ENCODE measurements at regions not wholly inside any gene's neighbourhood (a gene's known extent, or its start where the extent isn't known, plus 50 kb on each side); places are given as distances from the start of the nearest gene placed in this dataset.

DNA sequence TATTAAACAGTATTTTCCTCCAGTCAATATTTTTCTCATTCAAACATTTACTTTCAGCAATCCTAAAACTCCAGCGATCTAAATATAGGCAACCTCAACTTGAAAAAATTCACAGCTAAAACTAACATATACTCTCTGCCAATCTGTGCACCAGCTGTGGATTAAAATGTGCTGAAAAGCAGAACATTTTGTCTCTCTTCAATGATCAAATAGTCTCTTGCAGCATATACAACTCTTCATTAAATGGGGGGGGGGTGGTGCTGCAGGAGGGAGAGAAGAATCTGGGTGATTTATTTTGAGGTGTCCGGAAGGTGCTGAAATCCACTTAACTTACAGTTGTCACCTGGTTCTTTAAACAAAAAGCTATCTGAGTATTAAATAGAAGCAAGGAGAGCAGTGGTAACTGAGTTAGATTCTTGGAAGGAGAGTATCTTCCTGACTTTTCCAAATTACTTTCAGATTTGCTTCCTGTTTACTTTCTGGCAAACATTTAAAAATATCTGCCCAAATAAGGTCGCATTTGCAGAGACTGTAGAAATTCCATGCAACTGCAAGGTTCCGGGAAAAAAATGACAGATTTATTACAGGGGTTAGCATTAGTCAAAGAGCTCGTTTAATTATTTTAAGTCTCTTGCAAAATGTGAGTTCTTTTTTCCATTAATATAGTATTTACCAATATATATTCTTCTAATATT is 904.7 kb upstream of the ACVR2A start:
- WGBS, 3 donors, result 19 to 38% (median 36%) methylated on average over 5 of the region's 5 CpGs
- H3K27ac ChIP-seq (ENCODE audit: low read depth, low read length), result no peak overlapping the region

GRCh38 chr2:146934921-146935320 is 909.9 kb upstream of the ACVR2A start:
- 71 to 76% (median 76%) methylated on average over 1 of the region's 1 CpG for WGBS, 3 donors

DNA sequence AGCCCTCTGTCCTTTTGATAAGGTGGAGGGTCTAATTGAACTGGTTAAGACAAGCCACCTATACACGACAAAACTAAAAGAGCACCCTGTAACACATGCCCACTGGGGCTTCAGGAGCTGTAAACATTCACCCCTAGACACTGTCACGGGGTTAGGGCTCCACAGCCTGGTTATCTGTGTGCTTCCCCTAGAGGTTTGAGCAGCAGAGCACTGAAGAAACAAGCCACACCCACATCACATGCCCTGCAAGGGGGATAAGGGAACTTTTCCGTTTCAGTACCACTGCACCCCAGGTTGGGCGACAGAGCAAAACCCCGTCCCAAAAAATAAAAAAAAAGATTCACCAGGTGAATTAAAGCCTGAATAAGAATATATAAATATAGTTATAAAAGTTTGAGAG is 913.7 kb upstream of the ACVR2A start:
- no peak overlapping the region for H3K27ac ChIP-seq (ENCODE audit: low read depth, low read length)
- 69 to 82% (median 76%) methylated on average over 5 of the region's 5 CpGs for WGBS, 3 donors

More at GRCh38 chr2:146934921-146935320, 909.9 kb upstream of the ACVR2A start:
- no peak overlapping the region for H3K27ac ChIP-seq (ENCODE audit: low read depth, low read length)

DNA sequence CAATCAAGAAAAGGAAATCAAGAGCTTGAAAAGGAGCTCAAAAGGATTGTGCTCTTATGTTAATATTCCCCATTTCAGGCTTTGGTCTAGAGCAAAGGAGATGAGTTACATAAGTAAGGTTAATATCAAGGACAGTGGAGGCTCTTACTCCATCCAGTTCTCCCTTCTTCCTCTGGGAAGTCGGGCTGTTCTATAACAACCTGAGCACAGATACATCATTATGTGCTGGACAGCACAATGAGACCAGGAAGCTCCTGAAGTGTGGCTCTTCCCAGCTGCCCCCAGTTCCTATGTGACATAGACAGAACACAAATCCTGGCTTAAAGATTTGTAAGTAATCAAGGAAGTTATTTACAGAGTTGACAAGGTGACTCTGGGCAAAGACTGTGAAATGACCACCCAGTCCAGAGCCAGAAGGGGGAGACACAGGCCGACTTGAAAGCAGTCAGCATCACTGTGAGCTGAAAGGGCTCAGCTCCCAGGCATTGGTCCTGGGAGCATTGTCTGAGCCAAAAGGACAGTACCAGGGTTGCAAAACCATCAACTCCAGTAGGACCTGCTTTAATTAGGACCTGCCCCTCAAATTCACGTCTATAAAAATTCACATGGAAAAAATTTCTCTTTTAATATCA is 917.6 kb upstream of the ACVR2A start:
- no peak overlapping the region for H3K27ac ChIP-seq (ENCODE audit: low read depth, low read length)
- 20 to 40% (median 31%) methylated on average over 3 of the region's 3 CpGs for WGBS, 3 donors

DNA sequence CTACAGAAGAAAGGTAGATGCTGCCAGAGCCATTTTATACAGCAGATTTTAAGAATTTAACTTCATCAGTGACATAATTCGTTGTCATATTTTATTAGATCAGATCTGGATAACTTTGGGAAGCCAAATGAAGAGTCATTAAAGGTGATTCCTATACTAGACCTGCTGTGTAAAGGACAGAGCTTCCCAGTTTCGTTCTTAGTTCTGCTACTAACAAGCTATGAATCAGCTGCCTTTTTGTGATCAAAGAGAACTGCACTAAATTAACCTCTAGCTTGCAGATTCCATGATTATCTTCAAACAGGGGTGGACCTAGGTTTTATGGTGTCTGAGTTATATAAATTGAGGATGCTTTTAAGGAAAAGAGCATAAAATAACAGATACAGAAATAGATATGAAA is 926.5 kb upstream of the ACVR2A start:
- WGBS, 3 donors, result 61 to 79% (median 65%) methylated on average over 2 of the region's 2 CpGs
- H3K27ac ChIP-seq (ENCODE audit: low read depth, low read length), result no peak overlapping the region

- H3K27ac ChIP-seq (ENCODE audit: low read depth, low read length), result no peak overlapping the region
- WGBS, 3 donors, result 35 to 63% (median 49%) methylated on average over 1 of the region's 1 CpG
Measured at GRCh38 chr2:146917431-146918042, 927.3 kb upstream of the ACVR2A start.

GRCh38 chr2:146916914-146917313 is 927.9 kb upstream of the ACVR2A start:
- H3K27ac ChIP-seq (ENCODE audit: low read depth, low read length), result no peak overlapping the region
- WGBS, 3 donors, result 86 to 89% (median 86%) methylated on average over 7 of the region's 7 CpGs

DNA sequence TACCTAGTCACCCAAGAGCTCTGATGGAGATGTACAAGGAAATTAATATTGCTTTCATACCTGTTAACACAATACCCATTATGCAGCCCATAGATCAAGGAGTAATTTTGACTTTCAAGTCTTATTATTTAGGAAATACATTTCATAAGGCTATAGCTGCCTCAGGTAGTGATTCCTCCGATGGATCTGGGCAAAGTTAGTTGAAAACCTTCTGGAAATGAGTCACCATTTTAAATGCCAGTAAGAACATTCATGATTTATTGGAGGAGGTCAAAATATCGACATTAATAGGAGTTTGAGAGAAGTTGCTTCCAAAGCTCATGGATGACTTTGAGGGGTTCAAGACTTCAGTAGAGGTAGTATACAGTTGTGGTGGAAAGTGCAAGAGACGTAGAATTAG is 931.4 kb upstream of the ACVR2A start:
- no peak overlapping the region for H3K27ac ChIP-seq (ENCODE audit: low read depth, low read length)
- 80 to 93% (median 88%) methylated on average over 3 of the region's 3 CpGs for WGBS, 3 donors

GRCh38 chr2:146912536-146912935 is 932.3 kb upstream of the ACVR2A start:
- H3K27ac ChIP-seq (ENCODE audit: low read depth, low read length), result no peak overlapping the region
- 49 to 57% (median 50%) methylated on average over 3 of the region's 3 CpGs for WGBS, 3 donors

DNA sequence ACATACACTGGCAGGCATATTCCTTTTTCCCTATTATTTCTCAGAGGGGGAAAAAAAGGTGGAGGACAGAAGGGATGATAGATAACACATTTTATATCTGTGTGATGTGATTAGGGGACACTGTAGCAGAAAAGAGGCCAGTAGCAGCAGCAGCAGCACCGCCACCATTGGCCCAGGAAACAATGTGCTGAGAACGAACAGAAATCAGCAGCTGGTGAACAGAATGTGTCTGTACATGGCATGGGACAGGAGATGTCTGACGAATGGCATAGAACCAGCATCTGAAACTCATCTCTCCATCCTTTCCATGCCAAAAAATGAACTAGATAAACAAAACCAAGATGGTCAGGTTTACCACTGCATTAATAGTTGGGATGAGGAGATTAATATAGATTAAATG is 936.1 kb upstream of the ACVR2A start:
- no peak overlapping the region for H3K27ac ChIP-seq (ENCODE audit: low read depth, low read length)
- 71 to 89% (median 83%) methylated on average over 3 of the region's 3 CpGs for WGBS, 3 donors

- H3K27ac ChIP-seq (ENCODE audit: low read depth, low read length), result no peak overlapping the region
- WGBS, 3 donors, result 17 to 29% (median 20%) methylated on average over 1 of the region's 1 CpG
Measured at GRCh38 chr2:146898083-146898482, 946.7 kb upstream of the ACVR2A start.

GRCh38 chr2:146894514-146894913 is 950.3 kb upstream of the ACVR2A start:
- 47 to 88% (median 81%) methylated on average over 1 of the region's 1 CpG for WGBS, 3 donors
- H3K27ac ChIP-seq (ENCODE audit: low read depth, low read length), result no peak overlapping the region

- 42 to 57% (median 56%) methylated on average over 5 of the region's 5 CpGs for WGBS, 3 donors
- H3K27ac ChIP-seq (ENCODE audit: low read depth, low read length), result no peak overlapping the region
Measured at GRCh38 chr2:146893500-146894041, 951.3 kb upstream of the ACVR2A start.

DNA sequence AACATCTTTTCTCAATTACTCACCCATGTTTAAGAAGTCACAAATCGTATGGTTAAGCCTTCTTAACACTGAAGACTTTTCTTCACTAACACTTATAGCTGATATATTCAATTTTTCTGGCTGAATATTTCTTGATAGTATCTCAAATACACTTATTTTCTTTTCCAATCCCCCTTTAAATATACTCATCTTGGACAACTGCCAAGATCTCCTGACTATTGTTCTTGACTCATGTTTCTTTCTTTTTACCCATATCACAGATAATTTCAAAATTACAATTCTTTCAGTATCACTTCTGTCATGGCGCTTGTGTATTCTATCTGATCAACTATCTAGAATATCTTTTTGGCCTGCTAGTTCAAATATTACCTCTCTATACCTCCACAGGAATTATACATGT is 954.3 kb upstream of the ACVR2A start:
- 84 to 90% (median 89%) methylated on average over 2 of the region's 2 CpGs for WGBS, 3 donors
- H3K27ac ChIP-seq (ENCODE audit: low read depth, low read length), result no peak overlapping the region

DNA sequence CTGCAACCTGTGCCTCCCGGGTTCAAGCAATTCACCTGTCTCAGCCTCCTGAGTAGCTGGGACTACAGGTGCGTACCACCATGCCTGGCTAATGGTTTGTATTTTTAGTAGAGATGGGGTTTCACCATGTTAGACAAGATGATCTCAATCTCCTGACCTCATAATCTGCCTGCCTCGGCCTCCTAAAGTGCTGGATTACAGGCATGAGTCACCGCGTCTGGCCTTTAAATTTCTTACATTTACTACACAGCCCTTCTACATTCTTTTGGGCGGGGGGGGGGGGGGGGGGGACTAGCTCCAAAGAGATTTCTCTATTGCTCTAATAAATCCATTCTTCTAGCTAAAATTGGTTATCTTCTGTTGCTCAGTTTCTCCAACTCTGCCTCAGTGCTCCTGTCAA is 964.9 kb upstream of the ACVR2A start:
- no peak overlapping the region for H3K27ac ChIP-seq (ENCODE audit: low read depth, low read length)
- 87 to 92% (median 89%) methylated on average over 6 of the region's 6 CpGs for WGBS, 3 donors

GRCh38 chr2:146874260-146874658 is 970.6 kb upstream of the ACVR2A start:
- H3K27ac ChIP-seq (ENCODE audit: low read depth, low read length), result no peak overlapping the region
- 29 to 48% (median 37%) methylated on average over 4 of the region's 4 CpGs for WGBS, 3 donors

DNA sequence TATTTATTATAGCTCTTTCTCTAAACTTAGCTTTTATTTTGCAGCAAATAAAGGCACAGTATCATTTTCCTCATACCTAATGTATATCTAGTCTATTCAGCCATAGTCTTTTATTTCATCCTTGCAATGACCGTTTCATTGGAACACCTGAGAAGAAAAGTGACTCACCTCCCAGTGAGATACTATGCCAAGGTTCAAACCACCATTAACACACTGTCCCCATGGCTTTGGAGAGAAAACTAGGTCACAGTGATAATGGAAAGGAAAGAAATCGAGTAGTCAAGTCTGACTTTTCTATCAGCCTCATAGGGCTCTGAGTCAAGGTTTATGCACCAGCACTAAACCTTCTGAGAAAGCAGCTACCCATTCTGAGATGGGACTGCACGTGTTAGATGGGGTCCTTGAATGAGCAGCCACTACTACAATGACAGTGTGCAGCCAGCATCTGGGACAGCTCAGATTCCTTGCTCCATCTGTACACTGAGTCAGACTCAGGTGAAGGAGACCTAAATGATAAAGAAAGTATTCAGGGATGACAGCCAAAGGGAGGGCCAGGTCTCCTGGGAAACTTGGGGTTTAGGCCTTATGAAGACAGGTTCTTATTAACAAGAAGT is 971.1 kb upstream of the ACVR2A start:
- 59 to 67% (median 66%) methylated on average over 3 of the region's 3 CpGs for WGBS, 3 donors
- H3K27ac ChIP-seq (ENCODE audit: low read depth, low read length), result no peak overlapping the region

DNA sequence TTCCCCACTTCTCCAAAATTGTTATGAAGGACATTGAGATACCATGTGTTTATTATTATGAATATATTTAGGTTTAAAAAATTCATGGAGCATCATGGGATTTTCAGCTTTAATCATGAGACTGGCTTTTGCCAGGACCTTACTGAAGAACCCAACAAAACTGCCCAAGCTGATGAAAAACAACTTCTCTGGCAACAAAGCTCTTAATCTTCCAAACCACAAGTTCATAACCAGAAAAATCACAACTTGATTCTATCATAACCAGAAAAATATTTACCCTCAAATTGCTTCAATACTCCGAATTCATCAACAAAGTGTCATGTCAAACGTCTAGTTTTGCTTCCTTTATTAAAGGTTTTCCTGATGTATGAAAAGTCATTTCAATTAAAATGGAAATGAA is 971.8 kb upstream of the ACVR2A start:
- WGBS, 3 donors, result 72 to 79% (median 78%) methylated on average over 2 of the region's 2 CpGs

DNA sequence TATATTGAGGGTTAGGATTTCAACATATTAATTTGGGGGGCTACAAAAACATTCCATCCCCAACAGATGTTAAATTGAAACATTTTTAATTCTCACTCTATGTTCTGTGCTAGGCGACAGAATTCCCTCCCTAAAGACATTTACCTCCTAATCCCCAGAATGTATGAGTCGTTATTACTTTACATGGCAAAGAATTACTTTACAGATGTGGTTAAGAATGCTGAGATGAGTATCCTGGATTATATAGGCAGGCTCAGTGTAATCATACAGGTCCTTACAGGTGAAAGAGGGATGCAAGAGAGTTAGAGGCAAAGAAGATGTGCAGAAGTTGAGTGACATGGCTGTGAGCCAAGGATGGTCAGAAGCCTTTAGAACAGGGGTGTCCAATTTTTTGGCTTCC is 974.1 kb upstream of the ACVR2A start:
- no peak overlapping the region for H3K27ac ChIP-seq (ENCODE audit: low read depth, low read length)

More for the DNA sequence above, 971.8 kb upstream of the ACVR2A start:
- H3K27ac ChIP-seq (ENCODE audit: low read depth, low read length), result no peak overlapping the region

More for the DNA sequence above, 974.1 kb upstream of the ACVR2A start:
- 90 to 91% (median 90%) methylated on average over 2 of the region's 2 CpGs for WGBS, 3 donors

Data from adipose tissue (tissue), 3 donors.